ENCODE measurements at regions not wholly inside any gene's neighbourhood (a gene's known extent, or its start where the extent isn't known, plus 50 kb on each side); places are given as distances from the start of the nearest gene placed in this dataset.

DNA sequence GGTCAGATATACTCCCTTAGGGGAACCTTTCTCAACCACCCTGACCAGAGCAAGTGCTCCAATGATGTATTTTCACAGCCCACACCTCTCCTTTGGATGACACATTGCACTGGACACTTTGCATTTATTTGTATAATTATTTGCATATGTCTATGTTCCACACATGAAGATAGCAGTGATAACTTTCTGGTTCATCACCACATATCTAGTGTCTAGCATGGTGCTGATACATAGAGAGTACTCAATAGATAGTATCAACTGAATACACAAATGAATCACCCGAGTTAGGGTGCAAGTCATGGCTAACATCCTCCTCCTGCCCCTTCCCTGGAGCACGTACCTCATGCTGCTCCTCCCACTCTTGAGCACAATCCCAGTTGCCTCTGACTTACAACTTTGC, 617.6 kb downstream of the EBF1 start (continued):
- TF ChIP-seq, protein P1, sequence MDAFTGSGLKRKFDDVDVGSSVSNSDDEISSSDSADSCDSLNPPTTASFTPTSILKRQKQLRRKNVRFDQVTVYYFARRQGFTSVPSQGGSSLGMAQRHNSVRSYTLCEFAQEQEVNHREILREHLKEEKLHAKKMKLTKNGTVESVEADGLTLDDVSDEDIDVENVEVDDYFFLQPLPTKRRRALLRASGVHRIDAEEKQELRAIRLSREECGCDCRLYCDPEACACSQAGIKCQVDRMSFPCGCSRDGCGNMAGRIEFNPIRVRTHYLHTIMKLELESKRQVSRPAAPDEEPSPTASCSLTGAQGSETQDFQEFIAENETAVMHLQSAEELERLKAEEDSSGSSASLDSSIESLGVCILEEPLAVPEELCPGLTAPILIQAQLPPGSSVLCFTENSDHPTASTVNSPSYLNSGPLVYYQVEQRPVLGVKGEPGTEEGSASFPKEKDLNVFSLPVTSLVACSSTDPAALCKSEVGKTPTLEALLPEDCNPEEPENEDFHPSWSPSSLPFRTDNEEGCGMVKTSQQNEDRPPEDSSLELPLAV (CRISPR knock-in tag; conservative IDR thresholded peaks at IDR 0.05; ENCODE audit: low read depth): no peak
- no peak for TF ChIP-seq TAF1 (CRISPR knock-in tag; IDR thresholded peaks at IDR 0.05)

DNA sequence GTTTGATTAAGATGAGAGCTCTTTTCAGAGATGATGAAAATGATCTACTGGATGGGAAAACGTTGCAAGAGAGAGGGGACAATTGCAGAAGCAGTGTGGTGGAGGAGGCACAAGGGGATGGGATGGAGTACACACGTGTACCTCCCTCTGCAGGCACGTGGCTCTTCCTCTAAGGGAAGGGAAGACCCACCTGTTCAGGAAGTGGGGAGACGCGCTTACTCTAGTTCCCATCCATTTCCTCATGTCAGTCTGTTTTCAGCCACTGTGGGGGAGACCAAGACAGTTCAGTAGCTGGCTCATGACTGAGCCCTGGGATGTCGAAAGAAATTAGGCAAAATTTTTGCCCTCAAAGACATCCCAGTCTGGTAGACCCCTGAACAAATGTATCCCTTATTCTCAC, 619.2 kb upstream of the CLINT1 start:
- TF ChIP-seq, protein P2, sequence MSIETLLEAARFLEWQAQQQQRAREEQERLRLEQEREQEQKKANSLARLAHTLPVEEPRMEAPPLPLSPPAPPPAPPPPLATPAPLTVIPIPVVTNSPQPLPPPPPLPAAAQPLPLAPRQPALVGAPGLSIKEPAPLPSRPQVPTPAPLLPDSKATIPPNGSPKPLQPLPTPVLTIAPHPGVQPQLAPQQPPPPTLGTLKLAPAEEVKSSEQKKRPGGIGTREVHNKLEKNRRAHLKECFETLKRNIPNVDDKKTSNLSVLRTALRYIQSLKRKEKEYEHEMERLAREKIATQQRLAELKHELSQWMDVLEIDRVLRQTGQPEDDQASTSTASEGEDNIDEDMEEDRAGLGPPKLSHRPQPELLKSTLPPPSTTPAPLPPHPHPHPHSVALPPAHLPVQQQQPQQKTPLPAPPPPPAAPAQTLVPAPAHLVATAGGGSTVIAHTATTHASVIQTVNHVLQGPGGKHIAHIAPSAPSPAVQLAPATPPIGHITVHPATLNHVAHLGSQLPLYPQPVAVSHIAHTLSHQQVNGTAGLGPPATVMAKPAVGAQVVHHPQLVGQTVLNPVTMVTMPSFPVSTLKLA (IDR thresholded peaks at IDR 0.05): peak; percentile 96
- no peak for TF ChIP-seq ZNF230 (CRISPR knock-in tag; IDR thresholded peaks at IDR 0.05)
- BruUV-seq (replicated peaks): no TSS peak
- 3% methylated on average over 3 of the region's 6 CpGs for WGBS (ENCODE audit: low lambda C conversion rate)
- no peak overlapping the region for H3K9ac ChIP-seq (ENCODE audit: insufficient read depth, low read depth, low read length)
- DNase-seq (ENCODE audit: low spot score) (no peak), ATAC-seq (no peak), FAIRE-seq (no peak)
- no peak overlapping the region for H3K4me2 ChIP-seq (ENCODE audit: low read depth, low read length)
- no peak overlapping the region for H2AFZ ChIP-seq (ENCODE audit: low read length)
- no peaks in the 10 kb centered on the region for H3K79me2 ChIP-seq (ENCODE audit: insufficient read depth, low read length)
- POLR2A ChIA-PET: no interaction called here
- no peak overlapping the region for H3K27ac ChIP-seq (ENCODE audit: extremely low read length, insufficient read depth, low read length)
- in situ Hi-C loops (cut with HindIII; ENCODE audit: extremely low pct_ligation_motif_present, low pct_unique_long_range_greater_than_20kb) (no loop called here), intact Hi-C loops (cut with micrococcal nuclease; ENCODE audit: unreplicated experiment) (no loop called here)
- no peaks in the 10 kb centered on the region; a peak in 1 of 5 replicates for H3K27me3 ChIP-seq (ENCODE audit: control insufficient read depth in 1 of 2, insufficient read depth in 2 of 2, low read length in 2 of 2)
- no peaks in the 10 kb centered on the region for H3K9me3 ChIP-seq (ENCODE audit: low read length)
- peaks cover 19% of the 10 kb centered on the region for H3K4me1 ChIP-seq (ENCODE audit: insufficient read depth, low read length)
- no peaks in the 10 kb centered on the region for H3K36me3 ChIP-seq (replicated peaks in 1 of 2; ENCODE audit: control insufficient read depth in 1 of 2, insufficient read depth in 2 of 2, low read length in 2 of 2)
- H3K4me3 ChIP-seq (replicated peaks in 1 of 3; ENCODE audit: insufficient read depth in 1 of 3, low read depth in 2 of 3, low read length in 3 of 3): no peak overlapping the region
- H4K20me1 ChIP-seq (ENCODE audit: insufficient read depth, low read length): no peaks in the 10 kb centered on the region
- CTCF ChIA-PET (ENCODE audit: low intra/inter-chr PET ratio, low total read pairs): no interaction called here

DNA sequence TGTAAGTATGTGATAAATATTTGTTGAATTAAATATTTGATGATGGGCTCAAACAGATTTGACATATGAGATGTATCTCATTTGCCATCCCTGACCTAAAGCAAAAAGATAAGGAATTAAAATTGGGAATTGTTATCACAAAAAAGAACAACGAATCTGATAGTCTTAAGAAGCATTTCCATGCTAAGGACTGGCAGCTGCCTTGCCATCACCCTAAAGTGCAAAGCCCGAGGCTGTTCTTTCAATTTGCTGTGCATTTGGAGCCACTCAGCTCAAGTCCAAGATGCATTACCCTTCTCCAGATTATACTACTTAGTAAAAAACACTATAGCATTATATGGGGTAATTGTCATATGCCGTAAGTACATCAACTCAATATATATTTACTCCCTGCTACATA, 618.3 kb upstream of the CLINT1 start:
- no peak overlapping the region for H3K27ac ChIP-seq (ENCODE audit: extremely low read length, insufficient read depth, low read length)
- no peak for FAIRE-seq
- 19% methylated on average over 3 of the region's 3 CpGs for WGBS (ENCODE audit: low lambda C conversion rate)
- ChIA-PET CTCF (ENCODE audit: low intra/inter-chr PET ratio, low total read pairs) (no interaction called here), POLR2A (no interaction called here)
- no peaks in the 10 kb centered on the region; a peak in 1 of 5 replicates for H3K27me3 ChIP-seq (ENCODE audit: control insufficient read depth in 1 of 2, insufficient read depth in 2 of 2, low read length in 2 of 2)
- no peaks in the 10 kb centered on the region for H3K9me3 ChIP-seq (ENCODE audit: low read length)
- no peak overlapping the region for H3K9ac ChIP-seq (ENCODE audit: insufficient read depth, low read depth, low read length)
- no peak overlapping the region for H3K4me3 ChIP-seq (replicated peaks in 1 of 3; ENCODE audit: insufficient read depth in 1 of 3, low read depth in 2 of 3, low read length in 3 of 3)
- ATAC-seq: no peak
- intact Hi-C loops (cut with micrococcal nuclease; ENCODE audit: unreplicated experiment): no loop called here
- no peak overlapping the region for H3K4me2 ChIP-seq (ENCODE audit: low read depth, low read length)
- no peaks in the 10 kb centered on the region for H4K20me1 ChIP-seq (ENCODE audit: insufficient read depth, low read length)
- no peak overlapping the region for H2AFZ ChIP-seq (ENCODE audit: low read length)
- no TSS peak for BruUV-seq (replicated peaks)
- no peaks in the 10 kb centered on the region for H3K36me3 ChIP-seq (replicated peaks in 1 of 2; ENCODE audit: control insufficient read depth in 1 of 2, insufficient read depth in 2 of 2, low read length in 2 of 2)
- no peak for DNase-seq (ENCODE audit: low spot score)
- H3K4me1 ChIP-seq (ENCODE audit: insufficient read depth, low read length): peaks cover 12% of the 10 kb centered on the region; the same call in 1 of the 2 replicates
- in situ Hi-C loops (cut with HindIII; ENCODE audit: extremely low pct_ligation_motif_present, low pct_unique_long_range_greater_than_20kb): no loop called here
- no peaks in the 10 kb centered on the region for H3K79me2 ChIP-seq (ENCODE audit: insufficient read depth, low read length)
- TF ChIP-seq NFKB2 (CRISPR knock-in tag; IDR thresholded peaks at IDR 0.05; ENCODE audit: borderline replicate concordance): no peak
- TF ChIP-seq, protein P3, sequence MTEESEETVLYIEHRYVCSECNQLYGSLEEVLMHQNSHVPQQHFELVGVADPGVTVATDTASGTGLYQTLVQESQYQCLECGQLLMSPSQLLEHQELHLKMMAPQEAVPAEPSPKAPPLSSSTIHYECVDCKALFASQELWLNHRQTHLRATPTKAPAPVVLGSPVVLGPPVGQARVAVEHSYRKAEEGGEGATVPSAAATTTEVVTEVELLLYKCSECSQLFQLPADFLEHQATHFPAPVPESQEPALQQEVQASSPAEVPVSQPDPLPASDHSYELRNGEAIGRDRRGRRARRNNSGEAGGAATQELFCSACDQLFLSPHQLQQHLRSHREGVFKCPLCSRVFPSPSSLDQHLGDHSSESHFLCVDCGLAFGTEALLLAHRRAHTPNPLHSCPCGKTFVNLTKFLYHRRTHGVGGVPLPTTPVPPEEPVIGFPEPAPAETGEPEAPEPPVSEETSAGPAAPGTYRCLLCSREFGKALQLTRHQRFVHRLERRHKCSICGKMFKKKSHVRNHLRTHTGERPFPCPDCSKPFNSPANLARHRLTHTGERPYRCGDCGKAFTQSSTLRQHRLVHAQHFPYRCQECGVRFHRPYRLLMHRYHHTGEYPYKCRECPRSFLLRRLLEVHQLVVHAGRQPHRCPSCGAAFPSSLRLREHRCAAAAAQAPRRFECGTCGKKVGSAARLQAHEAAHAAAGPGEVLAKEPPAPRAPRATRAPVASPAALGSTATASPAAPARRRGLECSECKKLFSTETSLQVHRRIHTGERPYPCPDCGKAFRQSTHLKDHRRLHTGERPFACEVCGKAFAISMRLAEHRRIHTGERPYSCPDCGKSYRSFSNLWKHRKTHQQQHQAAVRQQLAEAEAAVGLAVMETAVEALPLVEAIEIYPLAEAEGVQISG (CRISPR knock-in tag; IDR thresholded peaks at IDR 0.05): no peak
- no peak for TF ChIP-seq PHF8 (CRISPR knock-in tag; IDR thresholded peaks at IDR 0.05)
- TF ChIP-seq, protein P4, sequence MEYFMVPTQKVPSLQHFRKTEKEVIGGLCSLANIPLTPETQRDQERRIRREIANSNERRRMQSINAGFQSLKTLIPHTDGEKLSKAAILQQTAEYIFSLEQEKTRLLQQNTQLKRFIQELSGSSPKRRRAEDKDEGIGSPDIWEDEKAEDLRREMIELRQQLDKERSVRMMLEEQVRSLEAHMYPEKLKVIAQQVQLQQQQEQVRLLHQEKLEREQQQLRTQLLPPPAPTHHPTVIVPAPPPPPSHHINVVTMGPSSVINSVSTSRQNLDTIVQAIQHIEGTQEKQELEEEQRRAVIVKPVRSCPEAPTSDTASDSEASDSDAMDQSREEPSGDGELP (IDR thresholded peaks at IDR 0.05; ENCODE audit: borderline replicate concordance, low read depth): no peak
- TF ChIP-seq ZNF350 (CRISPR knock-in tag; IDR thresholded peaks at IDR 0.05; ENCODE audit: borderline replicate concordance, low read depth): no peak
- TF ChIP-seq FOXP1 (IDR thresholded peaks at IDR 0.05): no peak
- no peak for TF ChIP-seq FOXP1 (CRISPR knock-in tag; IDR thresholded peaks at IDR 0.05)
